ENCODE measurements at regions not wholly inside any gene's neighbourhood (a gene's known extent, or its start where the extent isn't known, plus 50 kb on each side); places are given as distances from the start of the nearest gene placed in this dataset.

DNA sequence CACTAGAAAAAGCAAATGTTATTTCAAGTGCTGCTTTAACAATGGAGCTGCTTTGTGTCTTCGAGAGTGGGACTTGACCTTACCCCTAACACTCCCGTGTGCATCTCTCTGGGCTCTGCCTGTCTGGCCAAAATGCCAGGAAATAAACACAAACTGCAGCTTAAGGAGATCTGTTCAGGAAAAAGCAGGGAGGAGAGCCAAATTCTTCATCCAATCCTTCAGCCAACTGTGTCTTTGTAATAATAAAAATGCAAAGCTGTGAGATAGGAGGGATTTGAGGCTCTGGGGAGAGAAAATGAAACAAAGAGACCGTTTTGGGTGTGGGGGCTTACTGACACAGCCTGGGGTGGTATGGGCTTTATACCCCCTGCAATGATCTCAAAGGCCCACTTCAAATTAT, 85.8 kb upstream of the WSCD2 start:
- no peak for DNase-seq (ENCODE audit: low read depth)

DNA sequence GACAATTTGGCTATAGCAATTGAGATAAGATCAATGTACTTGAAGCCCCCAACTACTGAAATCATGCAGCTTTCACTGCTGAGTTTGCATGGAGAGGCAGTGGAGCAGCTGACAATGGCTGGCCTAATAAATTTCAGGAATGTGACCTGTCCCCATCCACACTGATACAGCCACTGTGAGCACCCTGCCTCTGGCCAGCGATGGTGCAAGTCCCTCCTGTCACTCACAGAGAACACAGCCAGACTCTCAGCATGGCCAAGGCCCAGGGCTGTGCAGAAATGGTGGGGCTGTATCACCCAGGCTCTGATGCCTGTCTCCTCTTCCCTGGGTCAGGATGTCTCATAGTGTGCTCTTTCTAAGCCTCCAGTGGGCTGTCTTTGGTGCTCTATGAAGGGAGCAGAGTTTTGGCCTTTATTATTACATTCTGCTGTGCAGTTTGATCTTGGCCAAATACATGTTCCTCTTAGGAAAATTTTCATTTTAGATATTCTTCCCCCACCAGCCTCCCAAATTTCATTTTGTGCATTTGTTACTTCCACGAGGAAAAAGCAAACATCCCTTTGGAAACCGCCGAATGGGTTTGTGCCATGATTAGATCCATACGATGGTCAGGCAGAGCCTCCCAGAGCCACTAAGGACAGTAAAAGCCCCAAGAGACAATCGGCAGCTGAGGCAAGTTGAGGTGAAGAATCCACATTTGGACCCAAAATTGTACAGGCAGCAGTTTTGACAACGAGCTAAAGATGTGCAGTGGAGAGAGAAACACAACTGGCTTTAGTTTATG, 85.1 kb upstream of the WSCD2 start:
- TF ChIP-seq, protein P1, sequence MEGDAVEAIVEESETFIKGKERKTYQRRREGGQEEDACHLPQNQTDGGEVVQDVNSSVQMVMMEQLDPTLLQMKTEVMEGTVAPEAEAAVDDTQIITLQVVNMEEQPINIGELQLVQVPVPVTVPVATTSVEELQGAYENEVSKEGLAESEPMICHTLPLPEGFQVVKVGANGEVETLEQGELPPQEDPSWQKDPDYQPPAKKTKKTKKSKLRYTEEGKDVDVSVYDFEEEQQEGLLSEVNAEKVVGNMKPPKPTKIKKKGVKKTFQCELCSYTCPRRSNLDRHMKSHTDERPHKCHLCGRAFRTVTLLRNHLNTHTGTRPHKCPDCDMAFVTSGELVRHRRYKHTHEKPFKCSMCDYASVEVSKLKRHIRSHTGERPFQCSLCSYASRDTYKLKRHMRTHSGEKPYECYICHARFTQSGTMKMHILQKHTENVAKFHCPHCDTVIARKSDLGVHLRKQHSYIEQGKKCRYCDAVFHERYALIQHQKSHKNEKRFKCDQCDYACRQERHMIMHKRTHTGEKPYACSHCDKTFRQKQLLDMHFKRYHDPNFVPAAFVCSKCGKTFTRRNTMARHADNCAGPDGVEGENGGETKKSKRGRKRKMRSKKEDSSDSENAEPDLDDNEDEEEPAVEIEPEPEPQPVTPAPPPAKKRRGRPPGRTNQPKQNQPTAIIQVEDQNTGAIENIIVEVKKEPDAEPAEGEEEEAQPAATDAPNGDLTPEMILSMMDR (conservative IDR thresholded peaks at IDR 0.05; ENCODE audit: low read length), result no peak
- no peak overlapping the region for H3K4me3 ChIP-seq (ENCODE audit: low read length)
- DNase-seq (ENCODE audit: low read depth), result no peak

More for the DNA sequence above, 85.8 kb upstream of the WSCD2 start:
- H3K4me3 ChIP-seq (ENCODE audit: low read length), result no peak overlapping the region
- TF ChIP-seq, protein P1 (conservative IDR thresholded peaks at IDR 0.05; ENCODE audit: low read length), result no peak

DNA sequence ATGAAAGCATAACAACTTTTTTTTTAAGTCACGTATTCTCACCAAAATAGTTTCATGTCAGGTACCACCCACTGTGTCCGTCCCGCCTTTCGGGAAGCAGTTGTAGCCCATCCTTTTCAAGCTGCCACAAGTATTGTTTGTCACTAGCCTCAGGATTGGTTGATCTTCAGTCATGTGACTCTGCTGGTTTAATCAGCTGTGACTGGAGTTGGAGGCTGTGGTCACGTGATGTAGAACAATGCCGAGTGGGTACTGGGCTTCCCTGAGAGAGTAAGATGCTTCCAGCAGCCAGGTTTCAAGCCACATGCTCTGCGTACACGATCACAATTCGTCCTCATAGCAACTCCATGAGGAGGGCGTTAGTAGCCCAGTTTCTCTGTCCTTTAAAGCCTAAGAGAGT, 83.0 kb upstream of the WSCD2 start:
- no peak overlapping the region for H3K4me3 ChIP-seq (ENCODE audit: low read length)
- TF ChIP-seq, protein P1 (conservative IDR thresholded peaks at IDR 0.05; ENCODE audit: low read length), result no peak
- DNase-seq (ENCODE audit: low read depth), result no peak

DNA sequence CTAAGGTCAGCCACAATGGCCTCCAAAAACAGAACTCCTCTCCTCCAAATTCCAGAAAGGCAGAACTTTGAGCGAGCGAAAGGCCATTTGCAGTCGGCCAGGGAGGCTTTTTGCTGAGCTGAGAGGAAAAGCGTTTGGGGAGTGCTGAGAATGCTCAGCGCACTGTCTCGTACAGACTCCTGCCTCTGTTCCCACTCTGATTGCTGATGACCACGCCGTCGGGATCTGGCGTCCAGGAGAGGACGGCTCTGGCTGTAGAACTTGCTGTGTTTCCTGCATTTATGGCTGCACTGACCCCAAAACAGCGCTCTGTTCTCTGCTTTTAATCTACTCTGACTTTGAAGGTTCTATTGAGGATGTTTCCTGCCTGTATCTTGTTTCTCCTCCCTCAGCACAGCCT, 82.4 kb upstream of the WSCD2 start:
- peak overlapping the region; percentile 28 for H3K4me3 ChIP-seq (ENCODE audit: low read length)
- TF ChIP-seq, protein P1 (conservative IDR thresholded peaks at IDR 0.05; ENCODE audit: low read length), result no peak
- DNase-seq (ENCODE audit: low read depth), result no peak

DNA sequence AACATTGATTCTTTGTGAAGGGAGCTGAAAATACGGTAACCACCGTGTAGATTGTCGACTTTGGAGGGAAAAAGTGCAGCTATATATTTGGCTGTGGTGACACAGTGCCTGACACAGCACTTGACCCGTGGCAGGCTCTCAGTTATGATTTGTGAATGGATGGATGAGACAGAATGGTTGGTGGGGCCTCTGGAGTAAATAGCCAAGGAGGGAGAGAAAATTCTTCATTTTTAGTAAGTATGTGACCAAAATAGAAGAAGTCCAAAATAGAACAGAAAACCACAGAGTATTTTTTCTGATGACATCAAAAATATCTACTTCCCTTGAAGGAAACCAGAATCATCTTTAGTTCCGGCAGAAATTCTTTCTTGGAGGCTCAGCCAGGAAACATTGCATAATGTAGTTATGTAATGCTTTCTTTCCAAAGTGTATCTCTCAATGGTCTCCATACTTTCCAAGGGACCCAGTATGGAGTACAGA, 82.0 kb upstream of the WSCD2 start:
- peak; percentile 34 for DNase-seq (ENCODE audit: low read depth)
- TF ChIP-seq, protein P1 (conservative IDR thresholded peaks at IDR 0.05; ENCODE audit: low read length), result no peak
- peak overlapping the region; percentile 28 for H3K4me3 ChIP-seq (ENCODE audit: low read length)

DNA sequence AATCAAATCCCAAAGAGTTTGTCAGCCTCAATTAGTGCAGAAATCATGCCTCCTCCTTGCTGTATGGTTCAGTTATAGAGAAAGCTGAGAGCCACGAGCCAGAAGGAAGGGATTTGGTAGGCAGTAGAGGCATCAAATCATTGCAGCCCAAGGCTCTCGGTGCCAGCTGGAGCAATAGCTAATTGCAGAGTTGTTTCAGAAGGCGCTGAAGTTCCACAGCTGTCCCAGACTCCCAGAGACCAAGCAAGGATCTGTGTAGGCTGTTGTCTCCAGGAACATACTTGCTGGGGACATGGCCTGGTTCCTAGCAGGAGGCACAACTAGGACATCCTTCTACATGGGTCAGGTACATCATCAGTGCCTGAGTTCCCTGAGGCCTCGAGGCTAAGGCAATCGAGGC, 80.4 kb upstream of the WSCD2 start:
- TF ChIP-seq, protein P1 (conservative IDR thresholded peaks at IDR 0.05; ENCODE audit: low read length), result no peak
- no peak overlapping the region for H3K4me3 ChIP-seq (ENCODE audit: low read length)
- DNase-seq (ENCODE audit: low read depth), result no peak

DNA sequence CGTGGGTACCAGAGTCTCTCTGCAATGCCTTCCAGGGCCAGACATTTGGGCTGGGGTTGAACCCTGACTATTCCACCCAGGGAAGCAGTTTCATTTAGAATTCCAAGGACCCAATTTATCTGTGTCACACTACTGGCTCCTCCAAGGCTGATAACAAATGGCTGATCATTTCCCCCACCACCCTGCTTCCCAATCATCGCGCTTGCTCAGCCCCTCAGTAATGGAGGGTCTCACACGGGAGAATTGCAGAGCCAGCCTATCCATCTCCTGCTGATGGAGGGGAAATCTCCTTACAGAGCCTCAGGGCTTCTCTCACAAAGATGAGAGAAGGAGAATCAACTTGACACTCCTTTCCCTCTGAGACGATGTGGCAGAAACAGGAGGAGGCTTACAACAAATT, 78.4 kb upstream of the WSCD2 start:
- TF ChIP-seq, protein P1 (conservative IDR thresholded peaks at IDR 0.05; ENCODE audit: low read length), result no peak
- no peak overlapping the region for H3K4me3 ChIP-seq (ENCODE audit: low read length)
- no peak for DNase-seq (ENCODE audit: low read depth)
